ENCODE measurements at regions not wholly inside any gene's neighbourhood (a gene's known extent, or its start where the extent isn't known, plus 50 kb on each side); places are given as distances from the start of the nearest gene placed in this dataset.

DNA sequence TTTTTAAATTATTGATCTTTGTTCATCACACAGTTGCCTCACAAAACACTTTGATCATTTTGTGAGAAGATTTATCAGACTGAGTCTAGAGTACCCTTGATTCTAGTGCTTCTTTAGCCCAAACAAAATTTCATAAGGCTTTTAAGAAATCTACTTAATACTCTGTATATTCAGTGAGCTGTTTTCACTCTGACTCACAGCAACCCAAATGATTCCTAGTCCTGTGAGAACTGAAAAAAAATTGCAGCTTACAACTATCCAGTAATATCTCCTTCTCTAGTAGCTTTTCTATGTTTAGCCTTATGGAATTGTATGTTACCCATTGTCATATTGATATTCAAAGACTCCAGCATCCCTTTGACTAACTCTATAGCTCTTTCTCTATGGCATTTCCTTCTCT lies 915.6 kb downstream of the AMY1C start:
- Histone ChIP-seq H3K36me3 (ENCODE audit: control insufficient read depth in 2 of 2, extremely low read depth in 1 of 2, insufficient read depth in 2 of 2, low read length in 2 of 2) (no peaks in the 10 kb centered on the region), H3K27ac (ENCODE audit: insufficient read depth, low read depth, low read length) (no peak overlapping the region), H4K20me1 (replicated peaks; ENCODE audit: control insufficient read depth, extremely low read depth, insufficient read depth, low read length) (no peaks in the 10 kb centered on the region), H2AFZ (ENCODE audit: low read depth, low read length) (no peak overlapping the region), H3K27me3 (ENCODE audit: control insufficient read depth in 2 of 2, insufficient read depth in 2 of 2, low read length in 2 of 2) (no peaks in the 10 kb centered on the region), H3K4me2 (ENCODE audit: insufficient read depth, low read length) (no peak overlapping the region), H3K9me3 (replicated peaks; ENCODE audit: control insufficient read depth, insufficient read depth, low read length) (no peaks in the 10 kb centered on the region), H3K4me1 (ENCODE audit: control insufficient read depth, extremely low read depth, insufficient read depth, low read length) (no peaks in the 10 kb centered on the region), H3K9ac (replicated peaks; ENCODE audit: extremely low read depth, insufficient read depth, low read length) (no peak overlapping the region), H3K9me1 (replicated peaks; ENCODE audit: control insufficient read depth, extremely low read depth, insufficient read depth, low read length) (no peaks in the 10 kb centered on the region), H3K79me2 (ENCODE audit: control insufficient read depth, insufficient read depth, low read length) (no peaks in the 10 kb centered on the region), H3K4me3 (replicated peaks in 1 of 3; ENCODE audit: insufficient read depth in 1 of 3, low read depth in 1 of 3, low read length in 3 of 3) (no peak overlapping the region)
- TF ChIP-seq MAX (IDR thresholded peaks at IDR 0.05; ENCODE audit: insufficient read depth, insufficient read length) = no peak
- TF ChIP-seq POLR2AphosphoS5 (IDR thresholded peaks at IDR 0.05; ENCODE audit: insufficient read depth, low read depth, low read length) = no peak
- TF ChIP-seq MYC (IDR thresholded peaks at IDR 0.05; ENCODE audit: low read depth, low read length) = no peak
- FAIRE-seq (no peak), DNase-seq (ENCODE audit: low read depth, low spot score) (no peak)
- intact Hi-C loops (cut with micrococcal nuclease) (no loop called here), dilution Hi-C loops (cut with MboI; ENCODE audit: extremely low pct_ligation_motif_present, low sequenced_read_pairs) (no loop called here)
- BruUV-seq (replicated peaks) = no TSS peak
- ChIA-PET CTCF (no interaction called here), POLR2A (no interaction called here)

GRCh38 chr1:104671684-104672353 lies 922.1 kb downstream of the AMY1C start:
- Histone ChIP-seq H3K9ac (replicated peaks; ENCODE audit: extremely low read depth, insufficient read depth, low read length) (no peak overlapping the region), H3K36me3 (ENCODE audit: control insufficient read depth in 2 of 2, extremely low read depth in 1 of 2, insufficient read depth in 2 of 2, low read length in 2 of 2) (no peaks in the 10 kb centered on the region), H3K9me3 (replicated peaks; ENCODE audit: control insufficient read depth, insufficient read depth, low read length) (no peaks in the 10 kb centered on the region), H4K20me1 (replicated peaks; ENCODE audit: control insufficient read depth, extremely low read depth, insufficient read depth, low read length) (no peaks in the 10 kb centered on the region), H2AFZ (ENCODE audit: low read depth, low read length) (no peak overlapping the region), H3K79me2 (ENCODE audit: control insufficient read depth, insufficient read depth, low read length) (no peaks in the 10 kb centered on the region), H3K4me2 (ENCODE audit: insufficient read depth, low read length) (no peak overlapping the region), H3K27me3 (ENCODE audit: control insufficient read depth in 2 of 2, insufficient read depth in 2 of 2, low read length in 2 of 2) (no peaks in the 10 kb centered on the region), H3K4me3 (replicated peaks in 1 of 3; ENCODE audit: insufficient read depth in 1 of 3, low read depth in 1 of 3, low read length in 3 of 3) (no peak overlapping the region), H3K4me1 (ENCODE audit: control insufficient read depth, extremely low read depth, insufficient read depth, low read length) (no peaks in the 10 kb centered on the region), H3K9me1 (replicated peaks; ENCODE audit: control insufficient read depth, extremely low read depth, insufficient read depth, low read length) (no peaks in the 10 kb centered on the region), H3K27ac (ENCODE audit: insufficient read depth, low read depth, low read length) (no peak overlapping the region)
- DNase-seq (ENCODE audit: low read depth, low spot score) (no peak), FAIRE-seq (no peak)
- intact Hi-C loops (cut with micrococcal nuclease) = no loop called here
- BruUV-seq (replicated peaks) = no TSS peak
- ChIA-PET POLR2A (no interaction called here), CTCF (no interaction called here)
- TF ChIP-seq FOS (IDR thresholded peaks at IDR 0.05; ENCODE audit: borderline replicate concordance, insufficient read depth, low read length) (no peak), POLR2AphosphoS5 (IDR thresholded peaks at IDR 0.05; ENCODE audit: insufficient read depth, low read depth, low read length) (no peak), POLR2A (IDR thresholded peaks at IDR 0.05; ENCODE audit: low read depth, low read length) (no peak), MYC (IDR thresholded peaks at IDR 0.05; ENCODE audit: low read depth, low read length) (no peak), MAX (IDR thresholded peaks at IDR 0.05; ENCODE audit: insufficient read depth, insufficient read length) (no peak), JUN (IDR thresholded peaks at IDR 0.05; ENCODE audit: borderline replicate concordance, insufficient read depth, insufficient read length, low read depth) (no peak), EZH2 (IDR thresholded peaks at IDR 0.05; ENCODE audit: borderline replicate concordance, low read depth, low read length, severe bottlenecking) (no peak), GATA2 (IDR thresholded peaks at IDR 0.05; ENCODE audit: insufficient read depth, insufficient read length, low read depth, low read length) (no peak)
- TF ChIP-seq, protein P1, sequence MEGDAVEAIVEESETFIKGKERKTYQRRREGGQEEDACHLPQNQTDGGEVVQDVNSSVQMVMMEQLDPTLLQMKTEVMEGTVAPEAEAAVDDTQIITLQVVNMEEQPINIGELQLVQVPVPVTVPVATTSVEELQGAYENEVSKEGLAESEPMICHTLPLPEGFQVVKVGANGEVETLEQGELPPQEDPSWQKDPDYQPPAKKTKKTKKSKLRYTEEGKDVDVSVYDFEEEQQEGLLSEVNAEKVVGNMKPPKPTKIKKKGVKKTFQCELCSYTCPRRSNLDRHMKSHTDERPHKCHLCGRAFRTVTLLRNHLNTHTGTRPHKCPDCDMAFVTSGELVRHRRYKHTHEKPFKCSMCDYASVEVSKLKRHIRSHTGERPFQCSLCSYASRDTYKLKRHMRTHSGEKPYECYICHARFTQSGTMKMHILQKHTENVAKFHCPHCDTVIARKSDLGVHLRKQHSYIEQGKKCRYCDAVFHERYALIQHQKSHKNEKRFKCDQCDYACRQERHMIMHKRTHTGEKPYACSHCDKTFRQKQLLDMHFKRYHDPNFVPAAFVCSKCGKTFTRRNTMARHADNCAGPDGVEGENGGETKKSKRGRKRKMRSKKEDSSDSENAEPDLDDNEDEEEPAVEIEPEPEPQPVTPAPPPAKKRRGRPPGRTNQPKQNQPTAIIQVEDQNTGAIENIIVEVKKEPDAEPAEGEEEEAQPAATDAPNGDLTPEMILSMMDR (IDR thresholded peaks at IDR 0.05; ENCODE audit: extremely low read depth in 1 of 2, insufficient read depth in 1 of 2, low read depth in 1 of 2, low read length in 2 of 2) = no peak
- dilution Hi-C loops (cut with MboI; ENCODE audit: extremely low pct_ligation_motif_present, low sequenced_read_pairs) = no loop called here

All from endothelial cell of umbilical vein (primary cell).